ENCODE measurements at regions not wholly inside any gene's neighbourhood (a gene's known extent, or its start where the extent isn't known, plus 50 kb on each side); places are given as distances from the start of the nearest gene placed in this dataset.
"Not testable (repeated sequence)": the region's sequence is repeated elsewhere in the genome, so short reads cannot be mapped to it uniquely, and the experiment has no call there.

GRCh38 chr3:40864915-40865314, 334.4 kb upstream of the CTNNB1 start:
- no peak for DNase-seq

GRCh38 chr3:40867797-40868196, 331.5 kb upstream of the CTNNB1 start:
- DNase-seq: no peak

GRCh38 chr3:40869013-40869412, 330.3 kb upstream of the CTNNB1 start:
- DNase-seq: no peak

- no peak for DNase-seq
These were observed 329.4 kb upstream of the CTNNB1 start for GRCh38 chr3:40869939-40870338.

GRCh38 chr3:40871394-40871793, 327.9 kb upstream of the CTNNB1 start:
- no peak for DNase-seq

- no peak for DNase-seq
These were observed 326.9 kb upstream of the CTNNB1 start for GRCh38 chr3:40872258-40872920.

GRCh38 chr3:40873476-40873875, 325.8 kb upstream of the CTNNB1 start:
- DNase-seq: no peak

GRCh38 chr3:40873934-40874699, 325.2 kb upstream of the CTNNB1 start:
- DNase-seq: no peak

GRCh38 chr3:40875581-40875980, 323.7 kb upstream of the CTNNB1 start:
- no peak for DNase-seq

GRCh38 chr3:40876009-40876408, 323.3 kb upstream of the CTNNB1 start:
- DNase-seq: no peak

- no peak for DNase-seq
These were observed 322.8 kb upstream of the CTNNB1 start for GRCh38 chr3:40876496-40876895.

- DNase-seq: no peak
These were observed 321.5 kb upstream of the CTNNB1 start for GRCh38 chr3:40877631-40878463.

GRCh38 chr3:40878464-40878905, 320.8 kb upstream of the CTNNB1 start:
- DNase-seq: no peak

GRCh38 chr3:40885430-40885829, 313.9 kb upstream of the CTNNB1 start:
- DNase-seq: no peak

- no peak for DNase-seq
These were observed 312.5 kb upstream of the CTNNB1 start for GRCh38 chr3:40886660-40887425.

GRCh38 chr3:40891186-40891585, 308.1 kb upstream of the CTNNB1 start:
- no peak for DNase-seq

- no peak for DNase-seq
These were observed 304.2 kb upstream of the CTNNB1 start for GRCh38 chr3:40895109-40895508.

GRCh38 chr3:40899286-40899712, 300.0 kb upstream of the CTNNB1 start:
- DNase-seq: no peak

- DNase-seq: no peak
These were observed 298.0 kb upstream of the CTNNB1 start for GRCh38 chr3:40901298-40901697.

- DNase-seq: no peak
These were observed 297.5 kb upstream of the CTNNB1 start for GRCh38 chr3:40901796-40902195.

GRCh38 chr3:40907907-40908465, 291.3 kb upstream of the CTNNB1 start:
- DNase-seq: not testable (repeated sequence)

- DNase-seq: no peak
These were observed 290.7 kb upstream of the CTNNB1 start for GRCh38 chr3:40908612-40909011.

Measured in stimulated activated CD4-positive, alpha-beta T cell treated with anti-CD3 and anti-CD28 coated beads, Interleukin-2, amount 100 ng/mL, for 48 hours (primary cell).